Embryonic facial prominence (tissue), 1 donor: ENCODE measurements at regions not wholly inside any gene's neighbourhood (a gene's known extent, or its start where the extent isn't known, plus 50 kb on each side); places are given as distances from the start of the nearest gene placed in this dataset.

ENCODE experiments used
- DNase-seq: peaks from one replicate; pipeline ENCODE4 v3.0.0-alpha.2; 2016; ENCODE audit errors: extremely low spot score

- no peak for DNase-seq
Observed at GRCh38 chr4:179415037-179415846, 1973.0 kb upstream of the AGA start.

GRCh38 chr4:179415847-179416223 lies 1973.6 kb upstream of the AGA start:
- DNase-seq, result no peak

GRCh38 chr4:179417357-179417756 lies 1975.1 kb upstream of the AGA start:
- no peak for DNase-seq

GRCh38 chr4:179437962-179438361 lies 1995.7 kb upstream of the AGA start:
- DNase-seq, result no peak

- DNase-seq, result no peak
Observed at GRCh38 chr4:179441596-179441995, 1999.4 kb upstream of the AGA start.

GRCh38 chr4:179447308-179447707 lies 2005.1 kb upstream of the AGA start:
- DNase-seq, result no peak

- no peak for DNase-seq
Observed at GRCh38 chr4:179465131-179465797, 2023.0 kb upstream of the AGA start.

- DNase-seq, result no peak
Observed at GRCh38 chr4:179467878-179468277, 2025.6 kb upstream of the AGA start.

- DNase-seq, result no peak
Observed at GRCh38 chr4:179472164-179472563, 2029.9 kb upstream of the AGA start.

- no peak for DNase-seq
Observed at GRCh38 chr4:179478608-179479007, 2036.4 kb upstream of the AGA start.

GRCh38 chr4:179485781-179486180 lies 2043.5 kb upstream of the AGA start:
- no peak for DNase-seq

GRCh38 chr4:179486570-179487335 lies 2044.5 kb upstream of the AGA start:
- no peak for DNase-seq

GRCh38 chr4:179492260-179493080 lies 2050.2 kb upstream of the AGA start:
- DNase-seq, result no peak

- DNase-seq, result no peak
Observed at GRCh38 chr4:179503976-179504375, 2061.7 kb upstream of the AGA start.

GRCh38 chr4:179509489-179509888 lies 2067.3 kb upstream of the AGA start:
- no peak for DNase-seq

- no peak for DNase-seq
Observed at GRCh38 chr4:179521952-179522351, 2079.7 kb upstream of the AGA start.

GRCh38 chr4:179530958-179531357 lies 2088.7 kb upstream of the AGA start:
- no peak for DNase-seq

GRCh38 chr4:179536694-179537093 lies 2094.5 kb upstream of the AGA start:
- no peak for DNase-seq

- no peak for DNase-seq
Observed at GRCh38 chr4:179539641-179540040, 2097.4 kb upstream of the AGA start.

GRCh38 chr4:179543771-179544170 lies 2101.5 kb upstream of the AGA start:
- DNase-seq, result no peak

GRCh38 chr4:179544496-179544895 lies 2102.3 kb upstream of the AGA start:
- no peak for DNase-seq

- no peak for DNase-seq
Observed at GRCh38 chr4:179552131-179552530, 2109.9 kb upstream of the AGA start.
